ENCODE measurements at regions not wholly inside any gene's neighbourhood (a gene's known extent, or its start where the extent isn't known, plus 50 kb on each side); places are given as distances from the start of the nearest gene placed in this dataset.
"Not testable (repeated sequence)": the region's sequence is repeated elsewhere in the genome, so short reads cannot be mapped to it uniquely, and the experiment has no call there.

GRCh38 chr10:109593682-109594081, 329.6 kb downstream of the XPNPEP1 start:
- DNase-seq (ENCODE audit: low read depth), result no peak
- TF ChIP-seq, protein P1, sequence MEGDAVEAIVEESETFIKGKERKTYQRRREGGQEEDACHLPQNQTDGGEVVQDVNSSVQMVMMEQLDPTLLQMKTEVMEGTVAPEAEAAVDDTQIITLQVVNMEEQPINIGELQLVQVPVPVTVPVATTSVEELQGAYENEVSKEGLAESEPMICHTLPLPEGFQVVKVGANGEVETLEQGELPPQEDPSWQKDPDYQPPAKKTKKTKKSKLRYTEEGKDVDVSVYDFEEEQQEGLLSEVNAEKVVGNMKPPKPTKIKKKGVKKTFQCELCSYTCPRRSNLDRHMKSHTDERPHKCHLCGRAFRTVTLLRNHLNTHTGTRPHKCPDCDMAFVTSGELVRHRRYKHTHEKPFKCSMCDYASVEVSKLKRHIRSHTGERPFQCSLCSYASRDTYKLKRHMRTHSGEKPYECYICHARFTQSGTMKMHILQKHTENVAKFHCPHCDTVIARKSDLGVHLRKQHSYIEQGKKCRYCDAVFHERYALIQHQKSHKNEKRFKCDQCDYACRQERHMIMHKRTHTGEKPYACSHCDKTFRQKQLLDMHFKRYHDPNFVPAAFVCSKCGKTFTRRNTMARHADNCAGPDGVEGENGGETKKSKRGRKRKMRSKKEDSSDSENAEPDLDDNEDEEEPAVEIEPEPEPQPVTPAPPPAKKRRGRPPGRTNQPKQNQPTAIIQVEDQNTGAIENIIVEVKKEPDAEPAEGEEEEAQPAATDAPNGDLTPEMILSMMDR (IDR thresholded peaks at IDR 0.05; ENCODE audit: insufficient read depth, low read depth, low read length), result no peak
- H3K4me3 ChIP-seq (ENCODE audit: low read depth, low read length), result no peak overlapping the region

GRCh38 chr10:109592391-109592790, 330.9 kb downstream of the XPNPEP1 start:
- DNase-seq (ENCODE audit: low read depth), result no peak
- TF ChIP-seq, protein P1 (IDR thresholded peaks at IDR 0.05; ENCODE audit: insufficient read depth, low read depth, low read length), result no peak
- H3K4me3 ChIP-seq (ENCODE audit: low read depth, low read length), result no peak overlapping the region

- no peak for DNase-seq (ENCODE audit: low read depth)
- H3K4me3 ChIP-seq (ENCODE audit: low read depth, low read length), result no peak overlapping the region
- TF ChIP-seq, protein P1 (IDR thresholded peaks at IDR 0.05; ENCODE audit: insufficient read depth, low read depth, low read length), result no peak
These were observed 331.7 kb downstream of the XPNPEP1 start for GRCh38 chr10:109591601-109592000.

GRCh38 chr10:109588259-109588658, 335.1 kb downstream of the XPNPEP1 start:
- no peak for DNase-seq (ENCODE audit: low read depth)
- no peak overlapping the region for H3K4me3 ChIP-seq (ENCODE audit: low read depth, low read length)
- TF ChIP-seq, protein P1 (IDR thresholded peaks at IDR 0.05; ENCODE audit: insufficient read depth, low read depth, low read length), result no peak

DNA sequence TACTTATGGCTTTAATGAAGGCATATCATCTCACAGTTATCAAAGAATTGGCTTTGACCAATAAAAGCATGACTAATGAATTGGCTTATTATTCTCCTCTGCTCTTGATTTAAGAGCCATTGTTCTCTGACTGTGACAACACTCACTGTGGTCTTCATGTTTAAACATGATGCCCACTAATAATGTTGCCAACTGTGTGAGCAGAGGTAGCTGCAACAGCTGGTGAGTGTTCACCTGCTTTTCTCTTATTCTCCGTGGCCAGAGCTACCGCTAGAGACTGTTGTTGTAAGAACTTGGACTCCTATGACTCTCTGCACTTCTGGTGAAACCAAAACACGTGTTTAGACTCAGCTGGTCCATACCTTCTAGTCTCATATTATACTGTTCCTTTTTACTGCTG, 335.9 kb downstream of the XPNPEP1 start:
- H3K4me3 ChIP-seq (ENCODE audit: low read depth, low read length), result no peak overlapping the region
- no peak for DNase-seq (ENCODE audit: low read depth)
- TF ChIP-seq, protein P1 (IDR thresholded peaks at IDR 0.05; ENCODE audit: insufficient read depth, low read depth, low read length), result no peak

GRCh38 chr10:109556399-109556798, 366.9 kb downstream of the XPNPEP1 start:
- no peak overlapping the region for H3K4me3 ChIP-seq (ENCODE audit: low read depth, low read length)
- TF ChIP-seq, protein P1 (IDR thresholded peaks at IDR 0.05; ENCODE audit: insufficient read depth, low read depth, low read length), result no peak
- DNase-seq (ENCODE audit: low read depth), result no peak

GRCh38 chr10:109542050-109542603, 381.2 kb downstream of the XPNPEP1 start:
- not testable (repeated sequence) for H3K4me3 ChIP-seq (ENCODE audit: low read depth, low read length); DNase-seq (ENCODE audit: low read depth)

All from fibroblast of villous mesenchyme (primary cell).